H1 (cell line): ENCODE measurements at regions not wholly inside any gene's neighbourhood (a gene's known extent, or its start where the extent isn't known, plus 50 kb on each side); places are given as distances from the start of the nearest gene placed in this dataset.

Experiments
- ATF3 ChIP-seq: IDR thresholded peaks from 2 replicates; pipeline ENCODE4 v1.6.1; 2011; ENCODE audit warnings: low read depth, mild to moderate bottlenecking, low read length; ENCODE audit not compliant: insufficient read depth
- CHD2 ChIP-seq: IDR thresholded peaks from 2 replicates; pipeline ENCODE4 v1.6.1; 2012; ENCODE audit warnings: low read length, improper control_type of control experiment
- CTCF ChIP-seq, 3 experiments: IDR thresholded peaks; 1 replicate in 2 of 3; 2 replicates in 1 of 3; pipeline versions ENCODE4 v1.5.1 to v1.6.1; 2011; ENCODE audit warnings: low read length in 3 of 3, mild to moderate bottlenecking in 3 of 3, inconsistent platforms in 2 of 3, low read depth in 1 of 3, moderate library complexity in 1 of 3; ENCODE audit not compliant: insufficient read depth in 1 of 3; ENCODE audit errors: control extremely low read depth in 1 of 3
- EP300 ChIP-seq, 2 experiments: IDR thresholded peaks; 1 replicate in 1 of 2; 2 replicates in 1 of 2; pipeline ENCODE4 v1.6.1; 2011 to 2012; ENCODE audit warnings: low read depth in 2 of 2, low read length in 2 of 2, mild to moderate bottlenecking in 2 of 2, borderline replicate concordance in 1 of 2, inconsistent platforms in 1 of 2, moderate library complexity in 1 of 2
- GABPA ChIP-seq: IDR thresholded peaks from 2 replicates; pipeline ENCODE4 v1.6.1; 2011; ENCODE audit warnings: mild to moderate bottlenecking, low read length, moderate library complexity, borderline replicate concordance; ENCODE audit not compliant: insufficient read depth
- PHF8 ChIP-seq: fragments of 200-600 bp; sonication (generic); conservative IDR thresholded peaks from 2 replicates; pipeline ENCODE4 v1.7.1; 2012; ENCODE audit warnings: low read depth, mild to moderate bottlenecking, inconsistent platforms, low read length, moderate library complexity
- POLR2A ChIP-seq, 2 experiments: IDR thresholded peaks; 1 replicate in 1 of 2; 2 replicates in 1 of 2; pipeline ENCODE4 v1.6.1; 2011; ENCODE audit warnings: low read depth in 2 of 2, low read length in 2 of 2, mild to moderate bottlenecking in 2 of 2; ENCODE audit errors: control extremely low read depth in 1 of 2
- RBBP5 ChIP-seq: IDR thresholded peaks from 2 replicates; pipeline ENCODE4 v1.7.1; 2012; ENCODE audit warnings: low read depth, mild to moderate bottlenecking, inconsistent platforms, low read length, moderate library complexity, borderline replicate concordance
- SIN3A ChIP-seq, 2 experiments: IDR thresholded peaks in 1 of 2; conservative IDR thresholded peaks in 1 of 2; 2 replicates each; pipeline ENCODE4 v1.6.1; 2011 to 2012; ENCODE audit warnings: low read length in 2 of 2, improper control_type of control experiment in 1 of 2, low read depth in 1 of 2, mild to moderate bottlenecking in 1 of 2
- SRF ChIP-seq: IDR thresholded peaks from 2 replicates; pipeline ENCODE4 v1.6.1; 2011; ENCODE audit warnings: mild to moderate bottlenecking, low read depth, low read length, moderate library complexity

GRCh38 chrX:44440006-44440405 lies 96.5 kb upstream of the EFHC2 start:
- TF ChIP-seq CTCF (IDR thresholded peaks at IDR 0.05; ENCODE audit: control extremely low read depth in 1 of 3, insufficient read depth in 1 of 3, low read depth in 1 of 3, low read length in 3 of 3) (no peak), EP300 (IDR thresholded peaks at IDR 0.05; ENCODE audit: borderline replicate concordance in 1 of 2, low read depth in 2 of 2, low read length in 2 of 2) (no peak), POLR2A (IDR thresholded peaks at IDR 0.05; ENCODE audit: control extremely low read depth in 1 of 2, low read depth in 2 of 2, low read length in 2 of 2) (no peak), PHF8 (no peak), GABPA (no peak), RBBP5 (no peak), SRF (no peak), ATF3 (no peak), CHD2 (no peak), SIN3A (conservative IDR thresholded peaks at IDR 0.05 in 1 of 2, IDR thresholded peaks at IDR 0.05 in 1 of 2; ENCODE audit: low read depth in 1 of 2, low read length in 2 of 2) (no peak)
